ENCODE measurements at regions not wholly inside any gene's neighbourhood (a gene's known extent, or its start where the extent isn't known, plus 50 kb on each side); places are given as distances from the start of the nearest gene placed in this dataset.

DNA sequence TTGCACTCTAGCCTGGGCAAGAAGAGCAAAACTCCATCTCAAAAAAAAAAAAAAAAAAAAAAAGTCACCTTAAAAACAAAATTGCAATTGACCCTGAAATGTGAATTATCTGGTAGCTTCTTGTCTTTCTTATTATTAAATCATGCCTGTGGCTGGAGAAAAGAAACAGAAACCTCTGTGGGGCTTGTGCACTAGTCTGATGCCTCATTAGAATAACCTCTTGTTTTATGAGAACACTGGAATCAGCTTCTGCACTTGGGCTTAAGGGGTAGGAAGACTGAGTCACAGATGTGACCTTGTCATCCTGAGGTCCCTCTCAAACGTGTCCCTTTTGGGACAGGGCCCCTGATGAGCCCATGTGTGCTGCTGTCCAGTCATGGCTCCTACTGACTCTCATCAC, 237.9 kb downstream of the DACT1 start:
- TF ChIP-seq, protein P1, sequence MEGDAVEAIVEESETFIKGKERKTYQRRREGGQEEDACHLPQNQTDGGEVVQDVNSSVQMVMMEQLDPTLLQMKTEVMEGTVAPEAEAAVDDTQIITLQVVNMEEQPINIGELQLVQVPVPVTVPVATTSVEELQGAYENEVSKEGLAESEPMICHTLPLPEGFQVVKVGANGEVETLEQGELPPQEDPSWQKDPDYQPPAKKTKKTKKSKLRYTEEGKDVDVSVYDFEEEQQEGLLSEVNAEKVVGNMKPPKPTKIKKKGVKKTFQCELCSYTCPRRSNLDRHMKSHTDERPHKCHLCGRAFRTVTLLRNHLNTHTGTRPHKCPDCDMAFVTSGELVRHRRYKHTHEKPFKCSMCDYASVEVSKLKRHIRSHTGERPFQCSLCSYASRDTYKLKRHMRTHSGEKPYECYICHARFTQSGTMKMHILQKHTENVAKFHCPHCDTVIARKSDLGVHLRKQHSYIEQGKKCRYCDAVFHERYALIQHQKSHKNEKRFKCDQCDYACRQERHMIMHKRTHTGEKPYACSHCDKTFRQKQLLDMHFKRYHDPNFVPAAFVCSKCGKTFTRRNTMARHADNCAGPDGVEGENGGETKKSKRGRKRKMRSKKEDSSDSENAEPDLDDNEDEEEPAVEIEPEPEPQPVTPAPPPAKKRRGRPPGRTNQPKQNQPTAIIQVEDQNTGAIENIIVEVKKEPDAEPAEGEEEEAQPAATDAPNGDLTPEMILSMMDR (IDR thresholded peaks at IDR 0.05): no peak
- TF ChIP-seq POLR2A (IDR thresholded peaks at IDR 0.05) (no peak), POLR2AphosphoS5 (IDR thresholded peaks at IDR 0.05) (no peak)
